HG02610 (cell line): ENCODE measurements at regions not wholly inside any gene's neighbourhood (a gene's known extent, or its start where the extent isn't known, plus 50 kb on each side); places are given as distances from the start of the nearest gene placed in this dataset.

Source experiments
- ATAC-seq: cut with Tn5 transposase; IDR thresholded peaks from one replicate; pipeline ENCODE4 v1.9.1; 2021; ENCODE audit warnings: mild to moderate bottlenecking, moderate library complexity; ENCODE audit not compliant: unreplicated experiment

- no peak for ATAC-seq
Measured at GRCh38 chr9:26191711-26192110, 513.5 kb upstream of the TUSC1 start.

GRCh38 chr9:26181836-26182235 is 503.6 kb upstream of the TUSC1 start:
- no peak for ATAC-seq

GRCh38 chr9:26176628-26177027 is 498.4 kb upstream of the TUSC1 start:
- ATAC-seq: no peak

DNA sequence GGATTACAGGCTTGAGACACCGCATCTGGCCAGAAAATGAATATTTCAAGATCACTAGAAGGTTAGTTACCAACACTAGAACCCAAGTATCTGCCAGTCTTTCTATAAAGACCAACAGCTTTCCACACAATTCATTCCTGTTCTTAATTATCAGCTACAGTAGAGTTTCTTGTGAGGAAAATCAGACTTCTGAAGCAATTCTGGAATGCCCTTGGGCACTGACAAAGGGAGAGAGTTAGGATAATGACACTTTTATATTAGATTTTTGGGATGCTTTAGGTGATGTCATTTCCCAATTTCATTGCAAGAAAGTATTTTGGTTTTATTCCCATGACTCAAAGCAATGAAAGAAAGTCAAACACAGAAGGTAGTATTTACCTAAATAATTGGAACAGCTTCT is 497.0 kb upstream of the TUSC1 start:
- ATAC-seq: no peak

GRCh38 chr9:26172301-26172700 is 494.1 kb upstream of the TUSC1 start:
- no peak for ATAC-seq

DNA sequence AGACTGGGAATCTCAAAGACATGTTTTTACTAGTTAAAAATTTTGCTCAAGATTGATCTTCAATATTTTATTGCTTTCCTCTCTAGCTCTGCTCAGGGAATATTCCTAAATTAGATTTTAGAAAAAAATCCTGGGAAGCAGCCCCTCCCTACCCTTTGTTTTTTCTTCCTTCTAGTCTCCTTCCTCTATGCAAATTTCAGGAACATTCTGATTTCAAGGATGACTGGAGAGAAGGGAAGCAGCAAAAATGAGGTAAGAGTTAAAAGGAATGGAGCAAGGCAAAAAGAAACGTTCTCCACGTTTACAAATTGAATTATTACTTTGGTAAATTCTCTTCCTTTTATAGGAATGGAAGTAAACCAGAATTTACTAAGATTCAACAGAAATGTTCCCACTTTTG is 493.4 kb upstream of the TUSC1 start:
- ATAC-seq: no peak

- no peak for ATAC-seq
Measured at GRCh38 chr9:26170190-26170589, 491.9 kb upstream of the TUSC1 start.

DNA sequence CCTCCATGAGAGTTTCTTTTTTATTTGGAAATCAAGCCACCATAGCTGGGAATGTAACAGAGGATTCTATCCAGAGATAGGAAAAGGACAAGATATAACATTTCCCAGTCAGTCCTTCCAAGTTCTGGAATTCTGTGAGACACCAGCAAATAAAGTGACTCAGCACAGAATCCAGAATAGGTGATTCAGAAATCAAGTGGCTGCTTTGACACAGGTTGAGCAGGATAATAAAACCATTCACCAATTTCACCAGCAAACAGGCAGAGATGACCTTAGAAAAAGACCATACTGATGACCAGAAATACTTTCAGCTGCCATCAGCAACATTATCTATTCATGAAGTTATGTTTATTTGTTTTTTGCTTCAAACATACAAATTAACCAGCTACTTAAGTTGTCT is 491.5 kb upstream of the TUSC1 start:
- no peak for ATAC-seq

GRCh38 chr9:26166537-26166936 is 488.3 kb upstream of the TUSC1 start:
- ATAC-seq: no peak

DNA sequence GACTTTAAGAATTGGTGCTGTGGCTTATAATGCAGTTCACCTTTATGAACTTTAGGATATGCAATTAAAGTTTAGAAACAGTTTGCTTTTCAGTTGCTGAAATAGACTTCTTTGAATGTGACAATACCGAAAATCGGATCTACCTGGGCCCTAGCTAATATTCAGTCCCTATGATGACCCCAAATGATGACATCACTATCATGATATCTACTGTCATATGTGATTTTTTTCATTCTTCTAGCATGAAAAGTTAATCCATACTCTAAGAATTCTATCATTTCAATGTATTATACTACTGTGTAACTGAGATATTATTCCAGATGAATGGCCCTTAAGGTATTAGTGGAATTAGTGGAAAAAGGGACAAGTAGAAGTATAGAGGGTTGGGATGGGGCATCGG is 487.2 kb upstream of the TUSC1 start:
- no peak for ATAC-seq

- ATAC-seq: no peak
Measured at GRCh38 chr9:26163931-26164330, 485.7 kb upstream of the TUSC1 start.

DNA sequence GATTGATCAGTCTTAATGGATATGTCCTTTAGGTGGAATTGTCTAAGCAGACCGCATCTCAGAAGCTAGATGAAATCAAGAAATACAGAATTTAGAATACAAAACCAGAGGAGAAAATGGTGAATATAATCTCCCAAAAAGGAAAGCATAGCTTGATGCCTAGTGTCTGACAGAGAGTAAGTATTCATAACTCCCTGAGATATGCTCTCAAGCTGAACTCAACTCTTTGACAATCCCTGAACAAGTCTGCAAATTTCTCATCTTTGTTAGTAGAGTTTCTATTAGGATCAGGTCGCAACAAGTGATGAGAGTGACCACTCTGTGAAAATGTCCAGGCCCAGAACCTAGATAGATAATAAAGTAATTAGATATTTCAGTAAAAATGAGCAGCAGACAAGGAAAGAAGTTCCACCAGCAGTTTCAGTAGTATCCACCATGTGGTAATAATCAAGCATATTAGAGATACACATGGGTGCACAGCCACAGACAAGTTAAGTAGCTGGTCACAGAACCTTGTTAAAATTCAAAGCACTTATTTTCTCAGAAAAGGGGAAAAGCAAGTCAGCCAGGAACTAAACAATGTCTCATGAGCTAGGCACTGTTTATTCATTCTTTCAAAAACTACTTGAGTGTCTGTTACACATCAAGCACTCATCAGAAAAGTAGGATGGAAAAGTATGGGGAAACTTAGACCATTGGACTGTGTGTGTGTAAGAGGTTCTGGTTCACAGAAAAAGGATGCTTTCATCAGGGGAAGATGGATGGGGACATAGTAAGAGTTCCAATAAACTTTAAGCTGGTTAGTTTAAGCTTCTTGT is 481.5 kb upstream of the TUSC1 start:
- no peak for ATAC-seq

DNA sequence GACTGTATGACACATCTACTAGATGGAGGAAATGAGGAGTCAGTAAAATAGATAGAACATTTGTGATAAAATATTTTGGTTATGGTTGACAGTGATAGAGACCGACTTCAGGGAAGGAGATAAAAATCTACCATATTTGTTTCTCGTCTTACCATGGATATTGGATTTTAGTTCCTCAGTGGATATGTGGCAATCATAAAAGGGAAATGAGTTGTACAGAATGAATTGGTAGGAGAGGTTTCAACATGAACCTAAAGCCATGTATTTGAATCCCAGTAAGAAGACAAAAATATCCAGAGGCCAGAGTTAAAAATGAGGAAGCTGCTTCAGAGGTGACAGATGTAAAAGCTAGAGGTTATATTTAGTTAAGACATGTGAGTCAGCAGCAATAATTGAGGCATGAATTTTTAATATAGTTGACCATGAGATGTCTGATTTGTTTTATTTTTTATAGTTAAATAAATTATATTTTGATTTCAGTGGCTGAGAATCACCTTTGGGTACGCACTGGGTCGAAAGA is 480.4 kb upstream of the TUSC1 start:
- no peak for ATAC-seq

GRCh38 chr9:26157411-26157810 is 479.2 kb upstream of the TUSC1 start:
- ATAC-seq: peak; percentile 96

DNA sequence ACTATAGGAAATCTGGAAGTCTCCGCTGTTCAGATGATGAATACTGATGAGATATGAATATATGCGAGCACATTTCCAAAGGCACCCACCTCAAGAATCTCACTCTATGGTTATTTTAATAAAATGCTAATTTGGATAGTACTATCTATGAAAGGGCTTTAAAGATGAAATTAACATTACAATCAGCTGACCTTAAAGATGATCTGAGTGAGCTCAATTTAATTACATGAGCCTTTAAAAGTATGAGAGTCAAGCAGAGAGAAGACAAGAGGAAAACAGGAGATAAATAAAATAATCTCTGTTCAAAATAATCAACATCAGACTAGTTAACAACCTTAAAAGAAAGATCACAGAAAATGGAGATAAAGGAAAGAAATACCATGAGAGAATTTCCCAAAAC is 474.1 kb upstream of the TUSC1 start:
- ATAC-seq: no peak

- ATAC-seq: no peak
Measured at GRCh38 chr9:26148128-26148527, 469.9 kb upstream of the TUSC1 start.

DNA sequence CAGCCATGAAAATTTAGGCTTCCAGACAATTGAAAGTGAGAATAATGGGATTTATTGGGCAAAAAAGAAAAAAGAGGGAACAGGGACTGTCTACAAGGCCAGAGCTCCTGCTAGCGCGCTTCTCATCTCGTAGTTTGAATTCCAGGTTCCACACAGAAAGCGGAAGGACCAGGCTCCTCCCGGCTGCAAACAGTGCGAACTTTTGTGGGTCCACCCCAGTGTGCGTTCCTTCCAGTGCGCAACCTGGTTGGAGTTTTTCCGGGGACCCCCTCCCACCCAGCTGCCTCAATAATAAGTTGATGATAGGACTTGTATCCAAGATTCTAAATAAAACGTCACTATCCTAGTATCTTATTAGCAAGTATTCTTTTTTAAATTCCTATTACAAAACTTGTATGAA is 467.7 kb upstream of the TUSC1 start:
- ATAC-seq: no peak

GRCh38 chr9:26142631-26143030 is 464.4 kb upstream of the TUSC1 start:
- no peak for ATAC-seq

DNA sequence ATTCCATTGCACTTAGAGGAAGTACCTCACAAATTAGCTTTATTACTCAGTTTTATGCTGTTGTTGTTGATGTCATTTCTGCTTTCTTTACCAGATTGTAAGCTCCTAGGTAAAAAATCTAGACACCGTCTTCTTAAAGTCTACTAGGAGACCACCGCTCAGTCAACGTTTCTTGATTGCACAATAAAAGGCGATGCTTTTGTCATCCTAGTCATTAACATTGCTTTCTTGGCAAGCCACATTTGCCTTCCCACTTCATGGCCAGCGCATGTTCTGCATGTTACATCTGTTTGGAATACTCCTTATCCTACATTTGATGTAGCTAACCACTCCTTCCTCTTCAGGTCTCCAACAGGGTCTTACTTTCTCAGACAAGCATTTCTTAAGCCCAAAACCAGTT is 464.0 kb upstream of the TUSC1 start:
- no peak for ATAC-seq

DNA sequence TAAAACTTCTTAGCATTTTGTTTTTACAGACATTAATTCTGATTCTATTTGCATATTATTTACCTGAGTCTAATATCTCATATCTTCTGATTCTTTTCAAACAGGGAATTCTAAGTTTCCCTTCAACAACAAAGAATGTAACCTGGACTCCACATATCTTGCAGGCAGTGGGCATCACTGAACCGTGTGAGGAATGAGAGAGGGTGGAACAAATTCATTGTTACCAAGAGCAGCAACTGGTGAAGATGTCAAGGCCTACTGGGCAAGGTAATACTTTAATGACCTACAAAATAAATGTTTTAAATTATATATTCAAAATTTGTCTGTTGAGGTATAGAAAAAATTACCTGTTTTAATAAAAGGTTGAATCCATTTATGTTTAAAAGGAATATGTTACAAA is 455.3 kb upstream of the TUSC1 start:
- ATAC-seq: no peak

DNA sequence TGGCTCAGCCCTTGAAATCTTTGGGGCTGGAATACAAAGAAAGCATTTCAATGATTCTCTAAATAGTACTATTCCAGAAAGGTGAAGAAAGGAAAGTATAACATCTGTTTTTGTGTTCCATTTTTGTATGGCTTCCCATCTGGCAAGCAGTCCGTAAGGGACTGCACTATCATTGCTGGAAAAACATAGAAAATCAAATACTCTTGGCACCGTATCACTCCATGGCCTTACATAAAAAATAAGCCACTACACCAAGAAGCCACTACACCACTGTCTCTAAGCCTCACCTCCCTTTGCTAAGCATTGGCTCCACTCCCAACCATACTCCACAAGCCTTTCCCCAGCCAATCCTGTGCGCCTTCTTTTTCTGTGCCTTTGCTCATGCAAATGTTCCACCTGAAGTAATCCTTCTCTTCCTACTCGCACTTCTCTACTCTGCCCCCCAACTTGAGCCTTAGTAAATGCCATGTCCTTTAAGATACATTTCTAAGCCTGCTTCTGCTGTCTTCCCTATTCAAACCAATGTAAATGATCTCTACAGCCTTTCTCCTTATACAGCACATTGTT is 454.6 kb upstream of the TUSC1 start:
- no peak for ATAC-seq

DNA sequence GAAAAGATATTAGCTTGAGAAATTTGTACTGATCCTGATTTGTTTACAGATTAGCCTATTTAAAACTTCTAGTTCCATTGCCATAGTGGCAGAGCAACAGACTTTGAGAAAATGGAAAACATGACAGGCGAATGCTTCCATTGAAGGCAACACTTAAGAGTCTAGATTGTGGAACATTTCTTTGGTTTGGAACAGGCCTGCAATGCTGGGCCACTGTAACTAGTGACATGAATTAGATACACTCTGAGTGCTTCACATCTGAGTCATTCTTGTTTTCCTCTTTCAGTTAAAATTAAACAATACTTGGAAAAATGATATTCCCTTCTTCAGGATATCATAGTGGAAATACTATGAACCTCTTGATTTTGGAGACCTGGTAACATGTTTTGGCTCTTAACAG is 453.6 kb upstream of the TUSC1 start:
- ATAC-seq: no peak

- no peak for ATAC-seq
Measured at GRCh38 chr9:26129217-26129616, 451.0 kb upstream of the TUSC1 start.
